ENCODE measurements at regions not wholly inside any gene's neighbourhood (a gene's known extent, or its start where the extent isn't known, plus 50 kb on each side); places are given as distances from the start of the nearest gene placed in this dataset.

- Histone ChIP-seq H4K20me1 (ENCODE audit: insufficient read depth, low read length) (no peaks in the 10 kb centered on the region), H2BK15ac (ENCODE audit: low read depth, low read length) (no peak overlapping the region), H3K4ac (ENCODE audit: low read depth, low read length) (no peak overlapping the region), H3K9me3 (ENCODE audit: control insufficient read depth, insufficient read depth, low read length) (no peaks in the 10 kb centered on the region), H3K27ac (ENCODE audit: insufficient read depth, low read length) (no peak overlapping the region), H4K91ac (ENCODE audit: insufficient read depth, low read depth, low read length) (no peak overlapping the region), H2AK5ac (ENCODE audit: low read depth, low read length) (no peak overlapping the region), H3K9ac (ENCODE audit: low read depth, low read length) (no peak overlapping the region), H3K36me3 (ENCODE audit: control insufficient read depth, insufficient read depth, low read length) (no peaks in the 10 kb centered on the region), H2BK5ac (ENCODE audit: low read depth, low read length, poor library complexity, severe bottlenecking) (no peak overlapping the region), H2AK9ac (replicated peaks; ENCODE audit: low read depth, low read length, poor library complexity) (no peak overlapping the region), H2BK20ac (ENCODE audit: low read depth, low read length) (no peak overlapping the region), H3K4me1 (ENCODE audit: control insufficient read depth, insufficient read depth, low read length) (no peaks in the 10 kb centered on the region), H4K5ac (ENCODE audit: low read depth, low read length) (no peak overlapping the region), H3K56ac (ENCODE audit: extremely low read depth, insufficient read depth, low read length) (no peak overlapping the region), H3K79me1 (ENCODE audit: low read depth in 1 of 2, low read length in 2 of 2) (no peaks in the 10 kb centered on the region), H3K4me2 (ENCODE audit: low read depth, low read length) (no peak overlapping the region), H3K27me3 (ENCODE audit: control insufficient read depth, insufficient read depth, low read length) (peaks cover 2% of the 10 kb centered on the region; the same call in 1 of the 2 replicates), H2AFZ (replicated peaks; ENCODE audit: low read length, poor library complexity) (no peak overlapping the region), H4K8ac (ENCODE audit: low read depth in 2 of 2, low read length in 2 of 2) (no peak overlapping the region), H2BK120ac (ENCODE audit: low read depth, low read length) (no peak overlapping the region), H3K23ac (ENCODE audit: low read depth, low read length) (no peak overlapping the region), H3K9me1 (ENCODE audit: insufficient read depth, low read length) (no peaks in the 10 kb centered on the region), H3K18ac (ENCODE audit: low read depth, low read length) (no peak overlapping the region), H3K14ac (replicated peaks; ENCODE audit: low read depth, low read length) (no peak overlapping the region), H3K4me3 (ENCODE audit: insufficient read depth, low read depth, low read length) (no peak overlapping the region)
- POLR2A ChIA-PET (ENCODE audit: unreplicated experiment), result no interaction called here
- dilution Hi-C loops (cut with HindIII; ENCODE audit: low sequenced_read_pairs, unreplicated experiment) (no loop called here), intact Hi-C loops (cut with micrococcal nuclease) (no loop called here), in situ Hi-C loops (cut with MboI; ENCODE audit: low sequenced_read_pairs) (no loop called here)
- TF ChIP-seq MXI1 (IDR thresholded peaks at IDR 0.05; ENCODE audit: borderline replicate concordance, low read depth, low read length), result no peak
- TF ChIP-seq MAZ (IDR thresholded peaks at IDR 0.05; ENCODE audit: borderline replicate concordance, low read depth, low read length), result no peak
- no peak for TF ChIP-seq MAFK (IDR thresholded peaks at IDR 0.05; ENCODE audit: low read depth, low read length)
- no peak for TF ChIP-seq CTCF (conservative IDR thresholded peaks at IDR 0.05; ENCODE audit: low read depth, low read length)
- WGBS, 2 experiments (ENCODE audit: extremely low coverage in 2 of 2, insufficient read length in 1 of 2), result no CpG with 5 or more reads among the region's 1 CpG
- CTCF ChIA-PET, result no interaction called here
- DNase-seq (no peak), ATAC-seq (ENCODE audit: low read depth) (no peak)
- no TSS peak for BruUV-seq (replicated peaks)
Measured at GRCh38 chr2:62330959-62331358, 135.0 kb downstream of the B3GNT2 start.

Measured in IMR-90 (cell line).